ENCODE measurements at regions not wholly inside any gene's neighbourhood (a gene's known extent, or its start where the extent isn't known, plus 50 kb on each side); places are given as distances from the start of the nearest gene placed in this dataset.
"Not testable (repeated sequence)": the region's sequence is repeated elsewhere in the genome, so short reads cannot be mapped to it uniquely, and the experiment has no call there.

DNA sequence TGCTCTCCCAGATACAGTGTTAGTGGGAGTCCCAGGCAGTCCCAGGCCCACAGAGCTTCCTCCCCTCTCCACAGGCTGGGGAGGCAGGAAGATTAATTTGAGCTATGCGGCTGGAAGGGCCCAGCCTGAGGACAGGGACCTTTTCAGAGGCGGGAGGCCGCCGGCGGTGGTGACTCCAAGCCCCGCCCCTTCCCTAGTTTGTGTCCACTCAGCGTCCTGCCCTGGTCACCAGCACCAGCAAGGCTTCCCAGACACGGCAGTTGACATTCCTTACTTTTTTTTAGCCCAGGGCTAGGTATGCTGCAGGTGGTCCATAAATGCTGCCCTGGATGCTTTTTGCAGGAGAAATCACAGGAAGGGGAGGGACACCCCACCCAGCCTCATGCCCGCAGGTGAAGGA lies 67.7 kb upstream of the LRPAP1 start:
- no peak for ATAC-seq
- no peak for TF ChIP-seq ZC3H10 (CRISPR knock-in tag; IDR thresholded peaks at IDR 0.05)
- TF ChIP-seq, protein P1, sequence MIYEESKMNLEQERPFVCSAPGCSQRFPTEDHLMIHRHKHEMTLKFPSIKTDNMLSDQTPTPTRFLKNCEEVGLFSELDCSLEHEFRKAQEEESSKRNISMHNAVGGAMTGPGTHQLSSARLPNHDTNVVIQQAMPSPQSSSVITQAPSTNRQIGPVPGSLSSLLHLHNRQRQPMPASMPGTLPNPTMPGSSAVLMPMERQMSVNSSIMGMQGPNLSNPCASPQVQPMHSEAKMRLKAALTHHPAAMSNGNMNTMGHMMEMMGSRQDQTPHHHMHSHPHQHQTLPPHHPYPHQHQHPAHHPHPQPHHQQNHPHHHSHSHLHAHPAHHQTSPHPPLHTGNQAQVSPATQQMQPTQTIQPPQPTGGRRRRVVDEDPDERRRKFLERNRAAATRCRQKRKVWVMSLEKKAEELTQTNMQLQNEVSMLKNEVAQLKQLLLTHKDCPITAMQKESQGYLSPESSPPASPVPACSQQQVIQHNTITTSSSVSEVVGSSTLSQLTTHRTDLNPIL (CRISPR knock-in tag; IDR thresholded peaks at IDR 0.05; ENCODE audit: low read depth): no peak
- no peak for TF ChIP-seq TCF4 (CRISPR knock-in tag; IDR thresholded peaks at IDR 0.05; ENCODE audit: borderline replicate concordance)
- TF ChIP-seq ISL1 (CRISPR knock-in tag; IDR thresholded peaks at IDR 0.05): no peak
- TF ChIP-seq, protein P2, sequence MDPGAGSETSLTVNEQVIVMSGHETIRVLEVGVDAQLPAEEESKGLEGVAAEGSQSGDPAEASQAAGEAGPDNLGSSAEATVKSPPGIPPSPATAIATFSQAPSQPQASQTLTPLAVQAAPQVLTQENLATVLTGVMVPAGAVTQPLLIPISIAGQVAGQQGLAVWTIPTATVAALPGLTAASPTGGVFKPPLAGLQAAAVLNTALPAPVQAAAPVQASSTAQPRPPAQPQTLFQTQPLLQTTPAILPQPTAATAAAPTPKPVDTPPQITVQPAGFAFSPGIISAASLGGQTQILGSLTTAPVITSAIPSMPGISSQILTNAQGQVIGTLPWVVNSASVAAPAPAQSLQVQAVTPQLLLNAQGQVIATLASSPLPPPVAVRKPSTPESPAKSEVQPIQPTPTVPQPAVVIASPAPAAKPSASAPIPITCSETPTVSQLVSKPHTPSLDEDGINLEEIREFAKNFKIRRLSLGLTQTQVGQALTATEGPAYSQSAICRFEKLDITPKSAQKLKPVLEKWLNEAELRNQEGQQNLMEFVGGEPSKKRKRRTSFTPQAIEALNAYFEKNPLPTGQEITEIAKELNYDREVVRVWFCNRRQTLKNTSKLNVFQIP (CRISPR knock-in tag; IDR thresholded peaks at IDR 0.05; ENCODE audit: borderline replicate concordance, low read depth): no peak

DNA sequence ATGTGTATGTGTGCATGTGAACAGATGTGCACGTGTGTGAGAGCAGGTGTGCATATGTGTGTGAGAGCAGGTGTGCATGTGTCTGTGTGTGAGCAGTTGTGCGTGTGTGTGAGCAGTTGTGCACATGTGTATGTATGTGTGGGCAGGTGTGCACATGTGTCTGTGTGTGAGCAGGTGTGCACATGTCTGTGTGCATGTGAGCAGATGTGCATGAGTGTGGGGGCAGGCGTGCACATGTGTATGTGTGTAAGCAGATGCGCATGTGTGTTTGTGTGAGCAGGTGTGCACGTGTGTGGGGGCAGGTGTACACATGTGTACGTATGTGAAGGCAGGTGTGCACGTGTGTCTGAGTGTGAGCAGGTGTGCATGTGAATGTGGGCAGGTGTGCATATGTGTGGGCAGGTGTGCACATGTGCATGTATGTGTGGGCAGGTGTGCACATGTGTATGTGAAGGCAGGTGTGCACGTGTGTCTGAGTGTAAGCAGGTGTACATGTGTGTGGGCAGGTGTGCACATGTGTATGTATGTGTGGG lies 66.5 kb upstream of the LRPAP1 start:
- no peak for TF ChIP-seq OSR1 (CRISPR knock-in tag; IDR thresholded peaks at IDR 0.05)
- ATAC-seq: no peak

DNA sequence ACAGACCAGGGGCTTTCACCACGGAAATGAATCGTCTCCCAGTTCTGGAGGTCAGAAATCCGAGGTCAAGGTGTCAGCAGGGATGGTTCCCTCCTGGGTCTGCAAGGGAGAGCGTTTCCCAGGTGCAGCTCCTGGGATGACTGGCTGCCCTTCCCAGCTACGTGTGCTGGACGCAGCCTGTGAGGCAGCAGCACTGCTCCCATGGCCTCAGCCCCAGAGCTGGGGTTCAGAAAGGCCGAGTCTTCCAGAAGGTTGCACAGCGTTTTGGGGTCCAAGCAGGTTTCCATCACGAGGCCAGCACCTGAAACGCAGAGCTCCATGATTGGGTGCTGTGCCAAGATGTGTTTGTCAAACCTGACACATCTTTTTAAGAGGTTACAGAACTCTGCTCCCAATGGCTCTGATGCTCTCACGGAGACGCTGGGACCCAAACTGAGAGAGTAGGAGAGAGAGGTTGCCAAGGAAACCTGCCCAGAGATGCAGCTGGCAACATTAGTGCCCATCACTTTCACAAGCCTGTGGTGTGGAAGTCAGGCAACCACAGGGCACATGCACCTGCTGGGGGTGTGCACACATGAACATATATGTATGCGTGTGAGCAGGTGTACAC lies 65.8 kb upstream of the LRPAP1 start:
- ATAC-seq: not testable (repeated sequence)

DNA sequence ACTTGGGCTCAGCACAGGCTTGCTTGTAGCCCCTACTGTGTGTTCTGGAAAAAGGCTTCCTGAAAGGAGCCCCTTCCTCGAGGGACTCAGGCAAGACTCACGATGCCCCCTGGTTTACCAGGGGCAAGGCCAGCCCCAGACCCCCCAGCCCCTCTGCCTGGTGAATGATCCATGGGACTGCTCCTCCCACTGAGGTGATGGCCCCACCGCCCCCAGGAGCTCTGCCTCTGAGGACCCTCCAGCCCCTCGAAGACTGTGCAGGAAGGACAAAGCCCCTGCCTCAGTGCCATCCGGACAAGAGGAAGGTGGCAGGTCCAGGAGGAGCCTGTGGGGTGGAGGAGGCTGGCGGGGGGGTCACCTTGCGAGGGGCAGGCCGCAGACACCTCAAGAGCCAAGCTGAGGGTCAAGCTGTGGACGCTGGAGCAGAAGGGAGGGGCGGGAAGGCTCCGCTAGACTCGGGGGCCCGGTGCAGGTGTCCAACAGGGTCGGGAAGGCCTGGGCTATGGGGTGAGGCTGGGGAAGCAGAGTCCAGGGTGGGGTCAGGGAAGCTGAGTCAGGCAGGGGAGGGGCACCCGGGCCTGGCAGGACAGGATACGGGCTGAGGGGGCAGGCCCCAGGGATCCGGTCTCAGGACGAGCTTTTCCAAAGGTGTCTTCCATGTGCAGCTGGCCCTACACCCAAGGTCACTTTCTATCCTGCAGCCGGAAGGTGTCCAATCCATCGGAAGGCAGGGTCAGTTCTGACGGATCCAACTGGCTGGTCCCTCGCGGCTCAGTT lies 64.9 kb upstream of the LRPAP1 start:
- not testable (repeated sequence) for ATAC-seq

DNA sequence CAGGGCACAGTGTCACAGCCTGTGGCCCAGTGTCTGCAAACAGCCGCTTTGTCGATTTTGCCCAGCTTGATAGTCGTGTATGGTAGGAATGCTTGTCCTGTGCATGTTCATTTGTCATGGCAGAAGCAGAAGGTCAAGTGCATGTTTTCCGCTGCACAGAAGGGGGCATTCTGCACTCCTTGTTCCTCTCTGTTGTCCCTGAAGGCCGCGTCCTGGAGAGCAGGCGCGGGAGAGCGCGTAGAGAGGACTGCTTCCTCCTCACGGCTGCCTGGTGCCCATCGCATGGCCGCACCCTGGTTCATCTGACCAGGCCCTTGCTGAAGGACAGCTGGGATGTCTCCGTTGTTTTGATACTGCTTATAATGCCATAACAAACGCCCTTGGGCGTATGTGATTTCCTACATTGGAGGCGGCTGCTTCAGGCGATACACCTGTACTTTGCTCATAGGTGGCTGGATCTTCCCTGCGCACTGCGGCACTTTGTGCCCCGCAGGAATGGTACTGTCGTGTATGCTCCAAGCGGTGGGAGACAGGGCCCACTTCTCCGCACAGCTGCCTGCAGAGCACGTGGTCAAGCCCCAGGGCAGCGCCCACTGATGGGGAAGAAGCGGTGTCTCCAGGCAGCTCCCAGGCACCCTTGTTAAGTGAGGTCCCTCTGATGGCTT lies 63.5 kb upstream of the LRPAP1 start:
- ATAC-seq: not testable (repeated sequence)

DNA sequence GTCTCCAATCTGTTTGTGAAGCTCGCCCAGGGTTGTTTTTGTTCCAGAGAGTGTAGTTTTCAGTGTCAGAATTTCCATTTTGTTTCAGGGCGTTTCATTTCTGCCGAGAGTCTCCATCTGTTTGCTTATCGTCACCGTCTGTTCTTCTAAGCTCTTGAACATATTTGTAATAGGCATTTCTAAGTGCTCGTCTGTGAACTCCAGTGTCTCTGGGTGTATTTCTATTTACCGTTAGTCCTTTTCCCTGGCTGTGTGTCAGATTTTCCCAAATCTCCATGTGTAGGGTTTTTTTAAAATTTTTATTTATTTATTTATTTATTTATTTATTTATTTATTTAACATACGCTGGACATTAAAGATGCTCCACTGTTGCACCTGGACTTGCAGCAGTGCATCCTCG lies 62.5 kb upstream of the LRPAP1 start:
- not testable (repeated sequence) for ATAC-seq

DNA sequence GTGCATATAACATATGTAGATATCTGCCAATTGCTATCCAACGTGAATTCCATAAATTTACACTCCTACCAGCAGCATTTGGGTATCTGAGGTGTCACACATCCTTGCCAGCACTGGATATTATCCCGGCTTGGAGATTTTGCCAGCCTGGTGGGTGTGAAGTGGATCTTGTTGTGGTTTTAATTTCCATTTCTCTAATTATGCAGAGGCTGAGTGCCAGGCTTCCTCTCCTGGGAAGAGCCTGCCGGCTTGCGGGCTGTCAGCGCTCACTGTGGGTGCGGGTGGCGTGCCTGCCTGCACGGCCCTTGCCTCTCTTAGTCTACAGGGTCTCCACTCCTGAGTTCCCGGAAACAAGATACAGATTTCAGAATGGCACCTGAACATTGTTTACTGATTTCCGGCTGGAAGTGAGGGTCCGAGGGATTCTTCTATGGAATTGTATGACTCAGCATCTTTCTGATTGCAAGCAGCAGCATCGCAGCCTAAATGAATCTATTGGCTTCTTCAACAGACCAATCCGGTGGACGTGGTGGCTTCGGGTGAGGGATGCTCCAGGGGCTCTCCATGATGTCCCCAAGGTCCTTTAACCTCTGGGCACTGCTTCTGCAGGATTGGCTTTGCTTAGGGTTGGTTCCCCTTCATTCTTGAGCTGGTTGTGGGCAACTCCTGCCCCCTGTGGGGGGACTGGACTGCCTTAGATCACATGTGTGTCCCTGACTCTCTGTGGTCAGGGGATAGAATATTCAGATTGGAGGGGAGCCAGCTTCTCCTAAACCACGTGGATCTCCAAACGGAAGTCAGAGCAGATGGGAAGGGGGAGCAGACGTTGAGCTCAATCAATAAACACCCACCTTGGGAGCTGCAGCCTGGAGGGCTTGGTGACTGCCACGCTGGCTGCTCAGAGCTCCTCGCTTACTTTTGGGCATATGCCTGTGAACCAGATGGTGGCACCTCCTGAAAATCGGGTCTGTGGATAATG lies 58.0 kb upstream of the LRPAP1 start:
- not testable (repeated sequence) for ATAC-seq

DNA sequence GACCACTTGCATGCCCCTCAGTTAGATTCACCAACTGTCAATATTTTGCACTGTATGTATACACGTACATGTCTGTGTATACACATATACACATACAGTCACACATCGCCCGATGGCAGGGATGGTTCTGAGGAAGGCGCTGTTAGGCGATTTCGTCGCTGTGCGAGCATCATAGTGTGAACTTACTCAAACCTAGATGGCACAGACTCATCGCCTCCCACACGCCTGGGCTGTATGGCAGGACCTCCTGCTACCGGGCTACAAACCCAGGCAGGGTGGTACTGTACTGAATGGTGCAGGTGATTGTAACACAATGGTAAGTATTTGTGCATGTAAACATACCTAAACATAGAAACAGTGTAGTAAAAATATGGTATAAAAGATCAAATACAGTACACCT lies 57.2 kb upstream of the LRPAP1 start:
- ATAC-seq: not testable (repeated sequence)

DNA sequence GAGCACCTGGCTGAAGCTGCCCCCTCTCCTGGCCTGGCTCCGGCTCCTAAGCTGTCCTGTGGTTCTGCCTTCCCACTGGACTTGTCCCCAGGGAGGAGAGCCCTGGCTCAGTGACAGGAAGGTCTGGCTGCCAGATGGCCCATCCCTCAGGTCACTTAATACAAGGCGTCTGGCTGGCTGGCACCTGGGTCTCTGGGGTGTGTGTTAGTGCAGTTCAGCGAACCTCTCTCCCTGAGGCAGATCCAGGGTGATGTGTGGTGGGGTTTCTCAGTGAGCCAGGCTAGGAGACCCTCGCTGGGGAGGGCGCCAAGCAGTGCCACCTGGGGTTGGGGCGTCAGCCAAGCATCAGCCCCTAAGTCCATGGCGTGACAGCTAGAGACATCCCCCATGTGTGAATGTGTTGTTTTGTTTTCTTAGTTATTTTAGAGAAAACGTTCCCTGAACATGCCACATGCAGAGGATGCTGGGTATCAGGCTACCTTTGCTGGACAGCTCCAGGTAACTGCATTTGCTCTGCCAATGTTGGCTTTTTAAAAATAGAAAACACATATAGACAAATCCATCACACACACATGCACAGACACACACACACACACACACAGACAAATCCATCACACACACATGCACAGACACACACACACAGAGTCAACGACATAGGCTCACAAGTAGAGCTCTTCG lies 56.4 kb upstream of the LRPAP1 start:
- TF ChIP-seq TCF4 (CRISPR knock-in tag; IDR thresholded peaks at IDR 0.05; ENCODE audit: borderline replicate concordance): peak; percentile 95
- TF ChIP-seq, protein P3, sequence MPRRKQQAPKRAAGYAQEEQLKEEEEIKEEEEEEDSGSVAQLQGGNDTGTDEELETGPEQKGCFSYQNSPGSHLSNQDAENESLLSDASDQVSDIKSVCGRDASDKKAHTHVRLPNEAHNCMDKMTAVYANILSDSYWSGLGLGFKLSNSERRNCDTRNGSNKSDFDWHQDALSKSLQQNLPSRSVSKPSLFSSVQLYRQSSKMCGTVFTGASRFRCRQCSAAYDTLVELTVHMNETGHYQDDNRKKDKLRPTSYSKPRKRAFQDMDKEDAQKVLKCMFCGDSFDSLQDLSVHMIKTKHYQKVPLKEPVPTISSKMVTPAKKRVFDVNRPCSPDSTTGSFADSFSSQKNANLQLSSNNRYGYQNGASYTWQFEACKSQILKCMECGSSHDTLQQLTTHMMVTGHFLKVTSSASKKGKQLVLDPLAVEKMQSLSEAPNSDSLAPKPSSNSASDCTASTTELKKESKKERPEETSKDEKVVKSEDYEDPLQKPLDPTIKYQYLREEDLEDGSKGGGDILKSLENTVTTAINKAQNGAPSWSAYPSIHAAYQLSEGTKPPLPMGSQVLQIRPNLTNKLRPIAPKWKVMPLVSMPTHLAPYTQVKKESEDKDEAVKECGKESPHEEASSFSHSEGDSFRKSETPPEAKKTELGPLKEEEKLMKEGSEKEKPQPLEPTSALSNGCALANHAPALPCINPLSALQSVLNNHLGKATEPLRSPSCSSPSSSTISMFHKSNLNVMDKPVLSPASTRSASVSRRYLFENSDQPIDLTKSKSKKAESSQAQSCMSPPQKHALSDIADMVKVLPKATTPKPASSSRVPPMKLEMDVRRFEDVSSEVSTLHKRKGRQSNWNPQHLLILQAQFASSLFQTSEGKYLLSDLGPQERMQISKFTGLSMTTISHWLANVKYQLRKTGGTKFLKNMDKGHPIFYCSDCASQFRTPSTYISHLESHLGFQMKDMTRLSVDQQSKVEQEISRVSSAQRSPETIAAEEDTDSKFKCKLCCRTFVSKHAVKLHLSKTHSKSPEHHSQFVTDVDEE (CRISPR knock-in tag; IDR thresholded peaks at IDR 0.05): peak; percentile 11; the same call in 1 of the 2 replicates
- not testable (repeated sequence) for ATAC-seq

DNA sequence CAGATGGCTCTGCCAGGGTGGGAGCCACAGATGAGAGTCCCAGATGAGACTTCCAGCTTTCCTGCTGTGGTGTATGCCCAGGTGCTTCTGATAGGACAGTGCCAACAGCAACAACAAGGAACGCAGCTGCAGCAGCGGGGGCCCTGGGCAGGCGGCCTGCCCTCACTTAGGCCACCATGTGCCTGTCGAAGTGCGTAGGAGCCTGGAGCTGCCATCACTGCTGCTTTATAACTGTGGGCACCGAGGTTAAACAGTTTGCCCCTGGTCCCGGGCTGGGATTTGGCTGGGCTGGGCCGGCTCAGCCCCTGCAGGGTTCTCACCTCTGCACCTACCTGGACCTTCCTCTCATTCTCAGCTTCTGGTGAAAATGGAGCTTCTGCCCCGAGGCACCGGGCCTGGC lies 54.4 kb upstream of the LRPAP1 start:
- not testable (repeated sequence) for ATAC-seq

DNA sequence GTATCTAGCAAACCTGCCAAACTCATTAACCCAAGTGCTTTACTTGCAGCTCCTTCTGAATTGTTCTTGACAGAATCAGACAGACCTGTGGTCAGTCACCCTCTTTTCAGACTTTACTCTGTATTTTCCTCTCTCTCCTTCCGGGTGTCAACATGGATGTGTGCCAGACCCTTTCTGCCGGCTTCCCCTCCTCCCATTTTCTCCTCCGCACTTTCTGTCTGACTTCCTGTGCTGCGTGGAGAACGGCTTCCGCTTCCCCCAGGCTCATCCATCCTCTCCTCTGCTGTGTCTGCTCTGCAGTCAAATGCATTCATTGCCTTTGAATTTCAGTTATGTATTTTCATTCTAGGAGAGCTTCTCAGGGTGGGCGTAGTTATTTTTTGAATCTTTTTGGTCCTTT lies 53.3 kb upstream of the LRPAP1 start:
- ATAC-seq: not testable (repeated sequence)
